HEK293 (cell line): ENCODE measurements at regions not wholly inside any gene's neighbourhood (a gene's known extent, or its start where the extent isn't known, plus 50 kb on each side); places are given as distances from the start of the nearest gene placed in this dataset.

Source experiments
- CTCF ChIA-PET: fragments of 350-600 bp; formaldehyde crosslinking; extraction: SDS; loops from one replicate; lab custom pipeline; 2021; ENCODE audit warnings: antibody characterized with exemption; lab: Yijun Ruan, JAX
- POLR2A ChIA-PET: fragments of 300-600 bp; formaldehyde crosslinking; extraction: SDS; loops from one replicate; lab custom pipeline; 2020; ENCODE audit warnings: antibody characterized with exemption, inconsistent platforms; lab: Yijun Ruan, JAX
- H3K27ac ChIP-seq: fragments of 200-500 bp; sonication (Bioruptor generic); 2 replicates; pipeline ENCODE4 v1.5.1; 2014; ENCODE audit warnings: low read depth, low read length, control low read depth, inconsistent platforms; ENCODE audit errors: extremely low read depth
- H3K36me3 ChIP-seq, 2 experiments: fragments of 200-500 bp in 1 of 2; sonication (Bioruptor generic) in 1 of 2; 1 replicate in 1 of 2; 2 replicates in 1 of 2; pipeline ENCODE4 v1.5.1; 2014 to 2017; ENCODE audit warnings: inconsistent platforms in 2 of 2, low read length in 2 of 2; ENCODE audit not compliant: control insufficient read depth in 2 of 2, insufficient read depth in 1 of 2
- H3K4me1 ChIP-seq: fragments of 200-500 bp; sonication (Bioruptor generic); 2 replicates; pipeline ENCODE4 v1.5.1; 2014; ENCODE audit warnings: mild to moderate bottlenecking, low read length, inconsistent platforms; ENCODE audit not compliant: control insufficient read depth, insufficient read depth
- H3K4me3 ChIP-seq: 2 replicates; pipeline ENCODE4 v1.5.1; 2011; ENCODE audit warnings: low read depth, mild to moderate bottlenecking, control low read depth, low read length, moderate library complexity
- H3K9me3 ChIP-seq: fragments of 200-500 bp; sonication (Bioruptor generic); 2 replicates; pipeline ENCODE4 v1.5.1; 2014; ENCODE audit warnings: low read depth, low read length, inconsistent platforms; ENCODE audit not compliant: control insufficient read depth, insufficient read depth
- HOXC10 ChIP-seq: sonication (generic); formaldehyde crosslinking; IDR thresholded peaks from 2 replicates; pipeline ENCODE4 v1.8.1; 2023; ENCODE audit warnings: mild to moderate bottlenecking, missing genetic modification reagents
- KLF1 ChIP-seq: fragments of 450-650 bp; formaldehyde crosslinking; IDR thresholded peaks from 2 replicates; pipeline ENCODE4 v1.5.1; 2016; ENCODE audit warnings: missing biosample characterization, missing genetic modification characterization
- PRDM10 ChIP-seq: fragments of 450-650 bp; formaldehyde crosslinking; IDR thresholded peaks from 2 replicates; pipeline ENCODE4 v1.5.1; 2016; ENCODE audit warnings: missing biosample characterization, missing genetic modification characterization
- ZNF114 ChIP-seq: fragments of 450-650 bp; formaldehyde crosslinking; IDR thresholded peaks from 2 replicates; pipeline ENCODE4 v1.5.0; 2017; ENCODE audit warnings: missing biosample characterization, missing genetic modification characterization
- ZNF184 ChIP-seq: fragments of 450-650 bp; IDR thresholded peaks from 2 replicates; pipeline ENCODE4 v1.5.1; 2018; ENCODE audit warnings: missing biosample characterization, mild to moderate bottlenecking, missing genetic modification characterization
- ZNF239 ChIP-seq: fragments of 450-650 bp; formaldehyde crosslinking; IDR thresholded peaks from 2 replicates; pipeline ENCODE4 v1.5.1; 2016; ENCODE audit warnings: missing biosample characterization, missing genetic modification characterization
- ZNF350 ChIP-seq: fragments of 450-650 bp; formaldehyde crosslinking; IDR thresholded peaks from 2 replicates; pipeline ENCODE4 v1.5.0; 2017; ENCODE audit warnings: missing biosample characterization, mild to moderate bottlenecking, missing genetic modification characterization
- ZNF416 ChIP-seq: fragments of 450-650 bp; formaldehyde crosslinking; IDR thresholded peaks from 2 replicates; pipeline ENCODE4 v1.5.1; 2016; ENCODE audit warnings: missing biosample characterization, missing genetic modification characterization
- ZNF501 ChIP-seq: fragments of 450-650 bp; formaldehyde crosslinking; IDR thresholded peaks from 2 replicates; pipeline ENCODE4 v1.5.1; 2016; ENCODE audit warnings: missing biosample characterization, missing genetic modification characterization
- ZNF660 ChIP-seq: fragments of 450-650 bp; IDR thresholded peaks from 2 replicates; pipeline ENCODE4 v1.5.1; 2018; ENCODE audit warnings: missing biosample characterization, mild to moderate bottlenecking, missing genetic modification characterization
- ZNF670 ChIP-seq: fragments of 450-650 bp; formaldehyde crosslinking; IDR thresholded peaks from 2 replicates; pipeline ENCODE4 v1.5.1; 2016; ENCODE audit warnings: missing biosample characterization, missing genetic modification characterization, low read depth
- TF ChIP-seq, protein P1 (sequence below): fragments of 450-650 bp; formaldehyde crosslinking; IDR thresholded peaks from 2 replicates; pipeline ENCODE4 v1.5.1; 2017; ENCODE audit warnings: missing biosample characterization, missing genetic modification characterization
- TF ChIP-seq, protein P2 (sequence below): fragments of 450-650 bp; formaldehyde crosslinking; IDR thresholded peaks from 2 replicates; pipeline ENCODE4 v1.5.1; 2016; ENCODE audit warnings: missing biosample characterization, missing genetic modification characterization
- TF ChIP-seq, protein P3 (sequence below): fragments of 450-650 bp; formaldehyde crosslinking; IDR thresholded peaks from 2 replicates; pipeline ENCODE4 v1.5.1; 2016; ENCODE audit warnings: missing biosample characterization, missing genetic modification characterization
- TF ChIP-seq, protein P4 (sequence below): fragments of 450-650 bp; formaldehyde crosslinking; IDR thresholded peaks from 2 replicates; pipeline ENCODE4 v1.5.1; 2016; ENCODE audit warnings: missing biosample characterization, missing genetic modification characterization

- H3K36me3 ChIP-seq = no peaks in the 10 kb centered on the region
- H3K4me1 ChIP-seq = no peaks in the 10 kb centered on the region
- POLR2A ChIA-PET = no interaction called here
- H3K27ac ChIP-seq = no peak overlapping the region
- no peak for TF ChIP-seq ZNF184 (tag by site-specific recombination)
- no peak for TF ChIP-seq ZNF660 (tag by site-specific recombination)
- no peak for TF ChIP-seq ZNF670 (tag by site-specific recombination)
- TF ChIP-seq ZNF416 (tag by site-specific recombination) = no peak
- TF ChIP-seq, protein P1, sequence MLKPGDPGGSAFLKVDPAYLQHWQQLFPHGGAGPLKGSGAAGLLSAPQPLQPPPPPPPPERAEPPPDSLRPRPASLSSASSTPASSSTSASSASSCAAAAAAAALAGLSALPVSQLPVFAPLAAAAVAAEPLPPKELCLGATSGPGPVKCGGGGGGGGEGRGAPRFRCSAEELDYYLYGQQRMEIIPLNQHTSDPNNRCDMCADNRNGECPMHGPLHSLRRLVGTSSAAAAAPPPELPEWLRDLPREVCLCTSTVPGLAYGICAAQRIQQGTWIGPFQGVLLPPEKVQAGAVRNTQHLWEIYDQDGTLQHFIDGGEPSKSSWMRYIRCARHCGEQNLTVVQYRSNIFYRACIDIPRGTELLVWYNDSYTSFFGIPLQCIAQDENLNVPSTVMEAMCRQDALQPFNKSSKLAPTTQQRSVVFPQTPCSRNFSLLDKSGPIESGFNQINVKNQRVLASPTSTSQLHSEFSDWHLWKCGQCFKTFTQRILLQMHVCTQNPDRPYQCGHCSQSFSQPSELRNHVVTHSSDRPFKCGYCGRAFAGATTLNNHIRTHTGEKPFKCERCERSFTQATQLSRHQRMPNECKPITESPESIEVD (tag by site-specific recombination) = no peak
- TF ChIP-seq HOXC10 (CRISPR knock-in tag) = no peak
- no peak for TF ChIP-seq ZNF501 (tag by site-specific recombination)
- TF ChIP-seq ZNF114 (tag by site-specific recombination) = no peak
- TF ChIP-seq, protein P2, sequence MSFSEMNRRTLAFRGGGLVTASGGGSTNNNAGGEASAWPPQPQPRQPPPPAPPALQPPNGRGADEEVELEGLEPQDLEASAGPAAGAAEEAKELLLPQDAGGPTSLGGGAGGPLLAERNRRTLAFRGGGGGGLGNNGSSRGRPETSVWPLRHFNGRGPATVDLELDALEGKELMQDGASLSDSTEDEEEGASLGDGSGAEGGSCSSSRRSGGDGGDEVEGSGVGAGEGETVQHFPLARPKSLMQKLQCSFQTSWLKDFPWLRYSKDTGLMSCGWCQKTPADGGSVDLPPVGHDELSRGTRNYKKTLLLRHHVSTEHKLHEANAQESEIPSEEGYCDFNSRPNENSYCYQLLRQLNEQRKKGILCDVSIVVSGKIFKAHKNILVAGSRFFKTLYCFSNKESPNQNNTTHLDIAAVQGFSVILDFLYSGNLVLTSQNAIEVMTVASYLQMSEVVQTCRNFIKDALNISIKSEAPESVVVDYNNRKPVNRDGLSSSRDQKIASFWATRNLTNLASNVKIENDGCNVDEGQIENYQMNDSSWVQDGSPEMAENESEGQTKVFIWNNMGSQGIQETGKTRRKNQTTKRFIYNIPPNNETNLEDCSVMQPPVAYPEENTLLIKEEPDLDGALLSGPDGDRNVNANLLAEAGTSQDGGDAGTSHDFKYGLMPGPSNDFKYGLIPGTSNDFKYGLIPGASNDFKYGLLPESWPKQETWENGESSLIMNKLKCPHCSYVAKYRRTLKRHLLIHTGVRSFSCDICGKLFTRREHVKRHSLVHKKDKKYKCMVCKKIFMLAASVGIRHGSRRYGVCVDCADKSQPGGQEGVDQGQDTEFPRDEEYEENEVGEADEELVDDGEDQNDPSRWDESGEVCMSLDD = no peak
- no peak for TF ChIP-seq ZNF239 (tag by site-specific recombination)
- no peak for TF ChIP-seq PRDM10 (tag by site-specific recombination)
- TF ChIP-seq, protein P3, sequence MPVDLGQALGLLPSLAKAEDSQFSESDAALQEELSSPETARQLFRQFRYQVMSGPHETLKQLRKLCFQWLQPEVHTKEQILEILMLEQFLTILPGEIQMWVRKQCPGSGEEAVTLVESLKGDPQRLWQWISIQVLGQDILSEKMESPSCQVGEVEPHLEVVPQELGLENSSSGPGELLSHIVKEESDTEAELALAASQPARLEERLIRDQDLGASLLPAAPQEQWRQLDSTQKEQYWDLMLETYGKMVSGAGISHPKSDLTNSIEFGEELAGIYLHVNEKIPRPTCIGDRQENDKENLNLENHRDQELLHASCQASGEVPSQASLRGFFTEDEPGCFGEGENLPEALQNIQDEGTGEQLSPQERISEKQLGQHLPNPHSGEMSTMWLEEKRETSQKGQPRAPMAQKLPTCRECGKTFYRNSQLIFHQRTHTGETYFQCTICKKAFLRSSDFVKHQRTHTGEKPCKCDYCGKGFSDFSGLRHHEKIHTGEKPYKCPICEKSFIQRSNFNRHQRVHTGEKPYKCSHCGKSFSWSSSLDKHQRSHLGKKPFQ = no peak
- TF ChIP-seq KLF1 (tag by site-specific recombination) = no peak
- TF ChIP-seq ZNF350 (tag by site-specific recombination) = no peak
- TF ChIP-seq, protein P4, sequence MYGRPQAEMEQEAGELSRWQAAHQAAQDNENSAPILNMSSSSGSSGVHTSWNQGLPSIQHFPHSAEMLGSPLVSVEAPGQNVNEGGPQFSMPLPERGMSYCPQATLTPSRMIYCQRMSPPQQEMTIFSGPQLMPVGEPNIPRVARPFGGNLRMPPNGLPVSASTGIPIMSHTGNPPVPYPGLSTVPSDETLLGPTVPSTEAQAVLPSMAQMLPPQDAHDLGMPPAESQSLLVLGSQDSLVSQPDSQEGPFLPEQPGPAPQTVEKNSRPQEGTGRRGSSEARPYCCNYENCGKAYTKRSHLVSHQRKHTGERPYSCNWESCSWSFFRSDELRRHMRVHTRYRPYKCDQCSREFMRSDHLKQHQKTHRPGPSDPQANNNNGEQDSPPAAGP (tag by site-specific recombination) = no peak
- TF ChIP-seq, all 188 proteins: peak for 0
- Histone ChIP-seq H3K4me3 (no peak overlapping the region), H3K9me3 (no peaks in the 10 kb centered on the region)
- CTCF ChIA-PET = interaction anchor here (0.5 to 1.7 kb wide), 12 partner anchors 38 to 634 kb away, joined by 3 to 8 read pairs (median 3); no protein-coding TSS in a partner anchor
These were observed 57.5 kb upstream of the THY1 start for GRCh38 chr11:119480380-119481020.
